HG03469 (cell line): ENCODE measurements at regions not wholly inside any gene's neighbourhood (a gene's known extent, or its start where the extent isn't known, plus 50 kb on each side); places are given as distances from the start of the nearest gene placed in this dataset.

Source experiments
- ATAC-seq: cut with Tn5 transposase; IDR thresholded peaks from one replicate; pipeline ENCODE4 v1.9.1; 2021; ENCODE audit warnings: mild to moderate bottlenecking, moderate library complexity, moderate number of reproducible peaks; ENCODE audit not compliant: unreplicated experiment

GRCh38 chr5:97538912-97539311 lies 355.9 kb upstream of the RIOK2 start:
- ATAC-seq = no peak

GRCh38 chr5:97541864-97542263 lies 358.8 kb upstream of the RIOK2 start:
- ATAC-seq = no peak

GRCh38 chr5:97542469-97542868 lies 359.4 kb upstream of the RIOK2 start:
- no peak for ATAC-seq

GRCh38 chr5:97543166-97543565 lies 360.1 kb upstream of the RIOK2 start:
- ATAC-seq = no peak

GRCh38 chr5:97544240-97544639 lies 361.2 kb upstream of the RIOK2 start:
- no peak for ATAC-seq

- no peak for ATAC-seq
Measured at GRCh38 chr5:97544678-97545077, 361.6 kb upstream of the RIOK2 start.

- ATAC-seq = no peak
Measured at GRCh38 chr5:97545446-97545845, 362.4 kb upstream of the RIOK2 start.

GRCh38 chr5:97545886-97546535 lies 363.0 kb upstream of the RIOK2 start:
- ATAC-seq = no peak

- ATAC-seq = no peak
Measured at GRCh38 chr5:97547430-97547829, 364.4 kb upstream of the RIOK2 start.

- ATAC-seq = peak; percentile 83
Measured at GRCh38 chr5:97547999-97548738, 365.1 kb upstream of the RIOK2 start.

GRCh38 chr5:97548739-97549080 lies 365.7 kb upstream of the RIOK2 start:
- no peak for ATAC-seq

GRCh38 chr5:97549496-97549895 lies 366.4 kb upstream of the RIOK2 start:
- no peak for ATAC-seq

GRCh38 chr5:97550164-97550563 lies 367.1 kb upstream of the RIOK2 start:
- ATAC-seq = no peak

GRCh38 chr5:97550818-97551217 lies 367.8 kb upstream of the RIOK2 start:
- ATAC-seq = no peak

GRCh38 chr5:97553604-97554452 lies 370.8 kb upstream of the RIOK2 start:
- no peak for ATAC-seq

GRCh38 chr5:97554977-97555643 lies 372.1 kb upstream of the RIOK2 start:
- no peak for ATAC-seq

- no peak for ATAC-seq
Measured at GRCh38 chr5:97555644-97555981, 372.6 kb upstream of the RIOK2 start.

- ATAC-seq = no peak
Measured at GRCh38 chr5:97559827-97560598, 377.0 kb upstream of the RIOK2 start.

GRCh38 chr5:97560599-97560993 lies 377.5 kb upstream of the RIOK2 start:
- ATAC-seq = no peak

GRCh38 chr5:97563050-97563657 lies 380.1 kb upstream of the RIOK2 start:
- ATAC-seq = no peak
